CD4-positive, alpha-beta T cell (primary cell): ENCODE measurements at regions not wholly inside any gene's neighbourhood (a gene's known extent, or its start where the extent isn't known, plus 50 kb on each side); places are given as distances from the start of the nearest gene placed in this dataset.

Experiments used
- ATAC-seq: fragments of 200-7000 bp; cut with Tn5 transposase; one replicate; pipeline ENCODE4 v1.10.0; 2022; ENCODE audit warnings: mild to moderate bottlenecking; ENCODE audit not compliant: poor library complexity
- CTCF ChIA-PET: fragments of 350-600 bp; sonication (Branson Sonifier 250); formaldehyde crosslinking; loops from one replicate; lab custom pipeline; 2021; ENCODE audit warnings: antibody characterized with exemption, inconsistent platforms; lab: Charles Lee
- POLR2A ChIA-PET: fragments of 350-600 bp; sonication (Branson Sonifier 250); formaldehyde crosslinking; loops from one replicate; lab custom pipeline; 2021; ENCODE audit warnings: antibody characterized with exemption, inconsistent platforms; lab: Charles Lee
- DNase-seq, 14 experiments: peaks; one replicate each; pipeline ENCODE4 v3.0.0-alpha.2; 2013 to 2020; ENCODE audit warnings: mixed read lengths in 2 of 14
- H3K27ac ChIP-seq, 2 donors: one replicate each; pipeline versions ENCODE4 v1.5.1 to v1.7.0; 2013; ENCODE audit warnings: low read length in 2 of 2, low read depth in 1 of 2, mild to moderate bottlenecking in 1 of 2
- H3K27me3 ChIP-seq, 2 experiments: 1 replicate in 1 of 2; 2 replicates in 1 of 2; pipeline versions ENCODE4 v1.6.1 to v1.7.0; 2013; ENCODE audit warnings: low read length in 2 of 2, control low read depth in 1 of 2, mild to moderate bottlenecking in 1 of 2, moderate library complexity in 1 of 2; ENCODE audit not compliant: insufficient read depth in 2 of 2, control insufficient read depth in 1 of 2
- H3K36me3 ChIP-seq: one replicate; pipeline ENCODE4 v1.6.1; 2013; ENCODE audit warnings: low read length, control low read depth; ENCODE audit not compliant: insufficient read depth
- H3K4me1 ChIP-seq: one replicate; pipeline ENCODE4 v1.6.1; 2013; ENCODE audit warnings: low read length, control low read depth; ENCODE audit not compliant: insufficient read depth
- H3K4me3 ChIP-seq: one replicate; pipeline ENCODE4 v1.5.1; 2013; ENCODE audit warnings: mild to moderate bottlenecking, low read length, moderate library complexity
- H3K9me3 ChIP-seq, 2 experiments: 1 replicate in 1 of 2; 2 replicates in 1 of 2; pipeline versions ENCODE4 v1.6.1 to v1.7.0; 2013; ENCODE audit warnings: low read length in 2 of 2, mild to moderate bottlenecking in 2 of 2, control low read depth in 1 of 2, moderate library complexity in 1 of 2; ENCODE audit not compliant: control insufficient read depth in 1 of 2, insufficient read depth in 1 of 2
- H3K27ac Mint-ChIP-seq: one replicate; pipeline ENCODE4 v1.8.0; 2020; ENCODE audit warnings: mixed read lengths
- H3K27me3 Mint-ChIP-seq: one replicate; pipeline ENCODE4 v1.8.0; 2021; ENCODE audit warnings: mixed read lengths
- H3K36me3 Mint-ChIP-seq: one replicate; pipeline ENCODE4 v1.8.0; 2021; ENCODE audit warnings: low read depth, mixed read lengths
- H3K4me1 Mint-ChIP-seq: one replicate; pipeline ENCODE4 v1.8.0; 2021; ENCODE audit warnings: low read depth, mixed read lengths
- H3K4me3 Mint-ChIP-seq: one replicate; pipeline ENCODE4 v1.8.0; 2020; ENCODE audit warnings: mild to moderate bottlenecking, mixed read lengths
- H3K9me3 Mint-ChIP-seq: one replicate; pipeline ENCODE4 v1.8.0; 2020; ENCODE audit warnings: mixed read lengths
- intact Hi-C, 2 experiments: fragments of 100-400 bp; cut with DNase I in 1 of 2; cut with micrococcal nuclease in 1 of 2; formaldehyde crosslinking; loops; one replicate each; pipeline versions ENCODE4 v1.15.1 to v1.9.0; 2023 to 2025; cut with DNase I, micrococcal nuclease
- TF ChIP-seq, protein P1 (sequence below): fragments of 200-600 bp; IDR thresholded peaks from one replicate; pipeline ENCODE4 v1.8.0; 2022; ENCODE audit warnings: antibody characterized with exemption, mild to moderate bottlenecking

DNA sequence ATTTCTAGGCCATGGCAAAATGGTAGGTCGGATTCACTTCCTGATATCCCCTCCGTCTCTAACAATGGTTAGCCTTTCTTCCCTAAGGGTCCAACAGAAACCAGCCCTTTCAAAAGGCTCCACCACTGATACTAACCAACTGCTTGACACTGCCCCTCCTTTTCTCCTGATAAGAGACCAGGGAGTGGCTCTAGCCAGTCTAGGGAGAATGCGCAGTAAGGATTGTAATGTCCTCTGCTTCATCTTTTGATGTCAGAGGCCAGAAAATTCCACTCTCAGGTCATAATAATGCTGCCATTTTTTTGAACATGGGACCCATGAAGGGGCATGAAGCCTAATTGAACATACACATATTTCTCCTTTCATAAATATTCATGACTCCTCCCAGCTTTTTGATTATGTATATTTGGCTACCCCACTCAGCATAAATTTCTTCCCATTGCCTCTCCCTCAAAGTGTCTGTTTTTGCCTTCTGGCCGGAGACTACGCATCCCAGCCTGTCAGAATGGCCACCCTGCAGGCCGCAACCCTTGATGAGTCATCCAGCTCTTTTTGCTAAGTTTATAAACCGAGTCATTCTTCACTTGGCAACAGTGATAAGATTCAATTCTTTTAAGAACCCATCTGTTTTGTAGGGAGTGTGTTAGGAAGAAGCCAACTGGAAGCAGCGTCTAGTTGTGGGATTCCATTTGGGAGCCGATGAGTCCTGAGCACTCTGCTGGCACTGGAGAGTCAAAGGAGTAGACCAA, 189.0 kb upstream of the MCTP2 start:
- ChIA-PET POLR2A (no interaction called here), CTCF (no interaction called here)
- Histone ChIP-seq H3K4me1 (no peaks in the 10 kb centered on the region), H3K4me3 (no peak overlapping the region), H3K27me3 (no peaks in the 10 kb centered on the region), H3K27ac (no peak overlapping the region), H3K9me3 (no peaks in the 10 kb centered on the region), H3K36me3 (no peaks in the 10 kb centered on the region)
- intact Hi-C loops = no loop called here
- TF ChIP-seq, protein P1, sequence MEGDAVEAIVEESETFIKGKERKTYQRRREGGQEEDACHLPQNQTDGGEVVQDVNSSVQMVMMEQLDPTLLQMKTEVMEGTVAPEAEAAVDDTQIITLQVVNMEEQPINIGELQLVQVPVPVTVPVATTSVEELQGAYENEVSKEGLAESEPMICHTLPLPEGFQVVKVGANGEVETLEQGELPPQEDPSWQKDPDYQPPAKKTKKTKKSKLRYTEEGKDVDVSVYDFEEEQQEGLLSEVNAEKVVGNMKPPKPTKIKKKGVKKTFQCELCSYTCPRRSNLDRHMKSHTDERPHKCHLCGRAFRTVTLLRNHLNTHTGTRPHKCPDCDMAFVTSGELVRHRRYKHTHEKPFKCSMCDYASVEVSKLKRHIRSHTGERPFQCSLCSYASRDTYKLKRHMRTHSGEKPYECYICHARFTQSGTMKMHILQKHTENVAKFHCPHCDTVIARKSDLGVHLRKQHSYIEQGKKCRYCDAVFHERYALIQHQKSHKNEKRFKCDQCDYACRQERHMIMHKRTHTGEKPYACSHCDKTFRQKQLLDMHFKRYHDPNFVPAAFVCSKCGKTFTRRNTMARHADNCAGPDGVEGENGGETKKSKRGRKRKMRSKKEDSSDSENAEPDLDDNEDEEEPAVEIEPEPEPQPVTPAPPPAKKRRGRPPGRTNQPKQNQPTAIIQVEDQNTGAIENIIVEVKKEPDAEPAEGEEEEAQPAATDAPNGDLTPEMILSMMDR = no peak
- DNase-seq = no peak
- no peak for ATAC-seq
- no peaks in the 10 kb centered on the region for H3K4me1 Mint-ChIP-seq
- no peaks in the 10 kb centered on the region for H3K36me3 Mint-ChIP-seq
- no peak overlapping the region for H3K27ac Mint-ChIP-seq
- H3K9me3 Mint-ChIP-seq = peaks cover 3% of the 10 kb centered on the region
- no peak overlapping the region for H3K4me3 Mint-ChIP-seq
- peaks cover 5% of the 10 kb centered on the region for H3K27me3 Mint-ChIP-seq

DNA sequence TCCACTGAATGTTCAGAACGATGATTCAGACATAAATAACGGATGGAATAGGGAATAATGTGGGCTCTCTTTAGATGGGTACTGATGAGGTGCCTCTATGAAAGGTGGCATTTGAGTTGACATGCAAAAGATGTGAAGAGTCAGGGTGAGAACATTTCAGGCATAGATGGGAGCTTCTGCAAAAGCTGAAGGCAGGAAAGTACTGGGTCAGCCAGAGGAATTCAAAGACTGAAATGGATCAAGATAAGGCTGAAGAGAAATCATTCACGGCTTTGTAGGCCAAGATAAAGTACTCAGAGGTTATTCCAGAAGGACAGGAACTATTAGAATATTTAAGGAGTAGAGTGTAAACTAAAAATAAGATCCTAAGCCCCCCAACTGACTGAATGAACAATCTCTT, 189.6 kb upstream of the MCTP2 start:
- H3K9me3 Mint-ChIP-seq = peaks cover 3% of the 10 kb centered on the region
- CTCF ChIA-PET = no interaction called here

DNA sequence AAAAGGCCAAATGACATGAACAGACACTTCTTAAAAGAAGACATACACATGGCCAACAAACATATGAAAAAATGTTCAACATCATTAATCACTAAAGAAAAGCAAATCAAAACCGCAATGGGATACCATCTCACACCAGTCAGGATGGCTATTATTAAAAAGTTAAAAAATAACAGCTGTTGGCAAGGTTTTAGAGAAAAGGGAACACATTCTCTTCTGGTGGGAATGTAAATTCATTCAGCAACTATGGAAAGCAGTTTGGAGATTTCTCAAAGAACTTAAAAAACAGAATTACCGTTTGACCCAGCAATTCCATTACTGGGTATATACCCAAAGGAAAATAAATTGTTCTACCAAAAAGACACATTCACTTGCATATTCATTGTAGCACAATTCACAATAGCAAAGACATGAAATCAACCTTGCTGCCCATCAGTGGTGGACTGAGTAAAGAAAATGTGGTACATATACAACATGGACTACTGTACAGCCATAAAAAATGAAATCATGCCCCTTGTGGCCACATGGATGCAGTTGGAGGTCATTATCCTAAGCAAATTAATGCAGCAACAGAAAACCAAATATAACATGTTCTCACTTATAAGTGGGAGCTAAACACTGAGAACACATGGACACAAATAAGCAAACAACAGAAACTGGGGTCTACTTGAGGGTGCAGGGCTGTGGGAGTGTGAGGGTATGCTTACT, 190.7 kb upstream of the MCTP2 start:
- H3K4me1 Mint-ChIP-seq = no peaks in the 10 kb centered on the region
- Histone ChIP-seq H3K9me3 (no peaks in the 10 kb centered on the region), H3K36me3 (no peaks in the 10 kb centered on the region), H3K27ac (no peak overlapping the region), H3K4me3 (no peak overlapping the region), H3K4me1 (no peaks in the 10 kb centered on the region), H3K27me3 (peaks cover 0 to 5% of the 10 kb centered on the region in 2 experiments)
- H3K36me3 Mint-ChIP-seq = no peaks in the 10 kb centered on the region
- DNase-seq (no peak), ATAC-seq (no peak)
- TF ChIP-seq, protein P1 = no peak
- no peak overlapping the region for H3K27ac Mint-ChIP-seq
- ChIA-PET CTCF (no interaction called here), POLR2A (no interaction called here)
- no peak overlapping the region for H3K4me3 Mint-ChIP-seq
- intact Hi-C loops = no loop called here
- H3K27me3 Mint-ChIP-seq = peaks cover 4% of the 10 kb centered on the region
- H3K9me3 Mint-ChIP-seq = peaks cover 3% of the 10 kb centered on the region

More for the DNA sequence above, 189.6 kb upstream of the MCTP2 start:
- Histone ChIP-seq H3K4me1 (no peaks in the 10 kb centered on the region), H3K36me3 (no peaks in the 10 kb centered on the region), H3K4me3 (no peak overlapping the region), H3K9me3 (no peaks in the 10 kb centered on the region), H3K27ac (no peak overlapping the region), H3K27me3 (no peaks in the 10 kb centered on the region)
- intact Hi-C loops = no loop called here
- no peak overlapping the region for H3K4me3 Mint-ChIP-seq
- no peak for ATAC-seq
- TF ChIP-seq, protein P1 = no peak
- no peaks in the 10 kb centered on the region for H3K36me3 Mint-ChIP-seq
- POLR2A ChIA-PET = no interaction called here
- H3K4me1 Mint-ChIP-seq = no peaks in the 10 kb centered on the region
- no peak for DNase-seq
- H3K27me3 Mint-ChIP-seq = peaks cover 5% of the 10 kb centered on the region
- no peak overlapping the region for H3K27ac Mint-ChIP-seq
